HG03139 (cell line): ENCODE measurements at regions not wholly inside any gene's neighbourhood (a gene's known extent, or its start where the extent isn't known, plus 50 kb on each side); places are given as distances from the start of the nearest gene placed in this dataset.
"Not testable (repeated sequence)": the region's sequence is repeated elsewhere in the genome, so short reads cannot be mapped to it uniquely, and the experiment has no call there.

Source experiments
- ATAC-seq: cut with Tn5 transposase; IDR thresholded peaks from one replicate; pipeline ENCODE4 v1.9.1; 2021; ENCODE audit not compliant: unreplicated experiment

- ATAC-seq = no peak
Measured at GRCh38 chr5:97576956-97577355, 393.9 kb upstream of the RIOK2 start.

DNA sequence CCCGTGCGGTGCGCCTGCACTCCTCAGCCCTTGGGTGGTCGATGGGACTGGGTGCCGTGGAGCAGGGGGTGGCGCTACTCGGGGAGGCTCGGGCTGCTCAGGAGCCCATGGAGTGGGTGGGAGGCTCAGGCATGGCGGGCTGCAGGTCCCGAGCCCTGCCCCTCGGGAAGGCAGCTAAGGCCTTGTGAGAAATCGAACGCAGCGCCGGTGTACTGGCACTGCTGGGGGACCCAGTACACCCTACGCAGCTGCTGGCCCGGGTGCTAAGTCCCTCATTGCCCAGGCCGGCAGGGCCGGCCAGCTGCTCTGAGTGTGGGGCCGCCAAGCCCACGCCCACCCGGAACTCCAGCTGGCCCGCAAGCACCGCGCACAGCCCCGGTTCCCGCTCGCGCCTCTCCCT is 396.9 kb upstream of the RIOK2 start:
- ATAC-seq = not testable (repeated sequence)

GRCh38 chr5:97580746-97581145 is 397.7 kb upstream of the RIOK2 start:
- ATAC-seq = no peak

DNA sequence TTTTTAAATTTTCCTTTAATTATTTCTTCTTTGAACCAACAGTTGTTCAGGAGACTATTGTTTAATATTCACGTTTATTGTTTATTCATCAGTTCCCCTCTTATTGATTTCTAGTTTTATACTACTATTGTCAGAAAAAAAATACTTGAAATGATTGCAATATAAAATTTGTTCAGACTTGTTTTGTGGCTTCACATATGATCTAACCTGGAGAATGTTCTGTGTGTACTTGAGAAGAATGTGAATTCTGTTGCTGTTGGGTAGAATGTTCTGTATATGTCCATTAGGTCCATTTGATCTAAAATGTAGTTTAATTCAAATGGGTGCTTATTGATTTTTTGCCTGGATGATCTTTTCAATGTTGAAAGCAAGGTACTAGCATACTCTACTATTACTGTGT is 408.7 kb upstream of the RIOK2 start:
- no peak for ATAC-seq

DNA sequence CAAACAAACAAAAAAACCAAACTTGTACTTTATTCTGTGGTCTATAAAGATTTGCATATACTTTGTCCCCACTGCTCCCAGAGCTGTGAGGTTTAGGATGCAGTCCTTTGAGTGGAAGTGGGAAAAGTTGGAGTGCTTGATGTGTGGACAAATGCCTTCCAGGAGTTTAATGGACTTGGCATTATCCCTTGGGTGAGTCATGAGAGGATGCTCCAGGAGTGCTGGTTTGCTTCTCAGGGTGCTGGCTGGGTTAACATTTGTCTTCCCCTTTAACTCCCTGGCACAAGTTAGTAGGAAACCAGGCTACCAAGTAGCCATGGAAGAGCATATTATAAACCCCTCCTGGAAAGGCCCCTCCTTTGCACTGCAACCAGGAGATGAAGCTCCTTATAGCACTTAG is 417.4 kb upstream of the RIOK2 start:
- ATAC-seq = no peak

GRCh38 chr5:97601651-97602050 is 418.6 kb upstream of the RIOK2 start:
- no peak for ATAC-seq

DNA sequence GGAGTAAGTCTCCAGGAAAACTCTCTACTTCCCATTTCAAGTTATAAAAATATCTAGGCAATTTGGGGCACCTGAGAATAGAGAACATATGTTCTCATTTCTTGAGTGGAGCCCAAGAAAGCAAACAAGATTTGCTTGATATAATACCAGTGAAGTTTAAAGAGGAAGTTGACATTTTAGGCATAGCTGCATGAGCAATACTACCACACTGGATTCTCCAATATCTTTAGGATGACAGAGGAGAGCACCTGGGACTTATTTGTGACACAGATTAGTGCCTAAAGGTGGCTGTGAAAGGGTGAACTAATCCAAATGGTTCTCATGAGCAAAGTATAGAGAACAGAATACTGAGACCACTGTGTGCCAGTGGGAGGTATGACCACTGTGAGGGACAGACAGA is 423.5 kb upstream of the RIOK2 start:
- ATAC-seq = no peak

GRCh38 chr5:97608501-97608900 is 425.5 kb upstream of the RIOK2 start:
- no peak for ATAC-seq

GRCh38 chr5:97618721-97619120 is 435.7 kb upstream of the RIOK2 start:
- no peak for ATAC-seq

- ATAC-seq = no peak
Measured at GRCh38 chr5:97623441-97623840, 440.4 kb upstream of the RIOK2 start.

- ATAC-seq = no peak
Measured at GRCh38 chr5:97624886-97625285, 441.8 kb upstream of the RIOK2 start.

DNA sequence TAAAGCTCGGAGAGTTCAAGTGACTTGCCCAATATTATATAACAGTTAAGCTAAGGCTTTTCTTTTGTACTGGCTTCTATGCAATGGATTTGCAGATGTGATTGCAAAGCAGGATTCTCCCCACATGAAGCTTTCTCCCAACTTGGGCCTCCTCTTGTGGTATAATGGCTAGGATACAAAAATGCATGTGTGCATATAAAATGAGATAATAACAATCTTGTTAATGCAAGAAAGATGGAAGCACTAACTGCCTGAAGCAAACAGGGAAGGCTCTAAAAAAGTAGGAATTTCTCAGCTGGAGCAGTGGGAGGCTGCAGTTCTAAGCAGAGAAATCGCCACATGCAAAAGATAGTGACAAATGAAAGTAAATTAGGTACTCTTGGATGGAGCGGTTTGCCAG is 444.2 kb upstream of the RIOK2 start:
- no peak for ATAC-seq

- no peak for ATAC-seq
Measured at GRCh38 chr5:97628031-97628430, 445.0 kb upstream of the RIOK2 start.

GRCh38 chr5:97628807-97629206 is 445.8 kb upstream of the RIOK2 start:
- no peak for ATAC-seq

- ATAC-seq = no peak
Measured at GRCh38 chr5:97629276-97629675, 446.2 kb upstream of the RIOK2 start.

DNA sequence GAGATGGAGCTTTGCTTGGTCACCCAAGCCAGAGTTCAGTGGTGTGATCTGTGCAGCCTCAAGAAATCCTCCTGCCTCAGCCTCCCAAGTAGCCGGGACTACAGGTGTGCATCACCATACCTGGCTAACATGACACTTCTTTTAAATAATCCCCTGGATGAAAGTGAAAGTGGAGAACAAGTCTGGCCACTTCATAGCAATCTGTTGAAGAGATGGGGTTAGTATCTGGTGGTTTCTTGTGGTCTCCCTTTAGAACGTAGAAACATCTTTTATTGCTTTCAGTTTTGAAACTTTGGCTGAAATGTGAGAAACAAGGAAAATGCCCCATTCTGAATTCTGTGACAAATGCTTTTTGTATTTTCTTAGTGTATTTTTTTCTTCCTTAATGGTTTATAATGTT is 452.5 kb upstream of the RIOK2 start:
- no peak for ATAC-seq

DNA sequence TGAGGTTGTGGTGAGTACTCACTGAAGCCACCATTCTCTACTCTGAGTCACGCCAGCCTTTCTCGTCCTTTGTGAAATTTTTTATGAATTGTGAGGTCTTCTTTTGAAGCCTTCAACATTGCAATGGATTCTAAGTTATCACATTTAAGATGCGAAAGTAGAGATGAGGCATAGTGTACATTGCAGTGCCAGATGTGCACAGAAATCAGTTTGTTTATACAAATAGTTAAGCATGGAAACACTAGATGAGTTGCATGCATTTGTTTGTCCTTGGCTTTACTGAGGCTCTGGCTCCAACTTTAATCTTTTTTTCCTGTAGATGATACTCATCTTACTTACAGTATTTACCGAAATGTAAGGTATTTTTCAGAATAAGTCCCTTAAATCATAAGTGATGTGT is 453.7 kb upstream of the RIOK2 start:
- no peak for ATAC-seq

GRCh38 chr5:97641081-97641480 is 458.0 kb upstream of the RIOK2 start:
- ATAC-seq = no peak

DNA sequence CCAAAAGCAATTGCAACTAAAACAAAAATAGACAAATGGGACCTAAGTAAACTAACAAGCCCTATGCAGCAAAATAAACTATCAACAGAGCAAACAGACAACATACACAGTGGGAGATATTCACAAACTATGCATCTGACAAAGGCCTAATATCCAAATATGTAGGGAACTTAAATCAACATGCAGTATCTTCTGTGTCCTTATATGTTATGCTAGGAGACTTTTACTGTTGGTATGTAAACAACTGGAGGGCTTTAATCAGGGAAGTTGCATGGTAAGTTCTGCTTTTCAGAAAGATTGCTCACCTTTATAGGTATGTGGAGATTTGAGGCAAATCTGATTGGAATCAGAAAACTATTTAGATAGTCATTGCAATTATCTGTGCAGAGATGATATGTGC is 461.2 kb upstream of the RIOK2 start:
- no peak for ATAC-seq

DNA sequence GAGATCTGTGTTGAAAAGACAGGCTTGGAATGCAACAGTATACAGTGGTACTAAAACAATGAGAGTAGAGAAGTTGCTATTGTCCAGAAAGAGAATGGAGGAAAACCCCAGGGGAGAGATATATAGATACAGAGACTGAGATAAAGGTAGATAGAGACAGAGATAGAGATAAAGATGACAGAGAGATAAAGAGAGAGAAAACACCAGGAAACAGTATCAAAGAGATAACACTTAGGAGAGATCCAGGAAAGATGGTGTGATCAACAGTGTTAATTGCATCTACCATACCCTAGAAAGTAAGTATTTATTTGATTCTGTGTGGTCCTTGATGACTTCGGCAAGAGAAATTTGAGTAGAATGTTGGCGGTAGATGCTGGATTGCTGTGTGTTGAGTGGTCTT is 461.8 kb upstream of the RIOK2 start:
- ATAC-seq = no peak

- ATAC-seq = no peak
Measured at GRCh38 chr5:97657239-97657638, 474.2 kb upstream of the RIOK2 start.

DNA sequence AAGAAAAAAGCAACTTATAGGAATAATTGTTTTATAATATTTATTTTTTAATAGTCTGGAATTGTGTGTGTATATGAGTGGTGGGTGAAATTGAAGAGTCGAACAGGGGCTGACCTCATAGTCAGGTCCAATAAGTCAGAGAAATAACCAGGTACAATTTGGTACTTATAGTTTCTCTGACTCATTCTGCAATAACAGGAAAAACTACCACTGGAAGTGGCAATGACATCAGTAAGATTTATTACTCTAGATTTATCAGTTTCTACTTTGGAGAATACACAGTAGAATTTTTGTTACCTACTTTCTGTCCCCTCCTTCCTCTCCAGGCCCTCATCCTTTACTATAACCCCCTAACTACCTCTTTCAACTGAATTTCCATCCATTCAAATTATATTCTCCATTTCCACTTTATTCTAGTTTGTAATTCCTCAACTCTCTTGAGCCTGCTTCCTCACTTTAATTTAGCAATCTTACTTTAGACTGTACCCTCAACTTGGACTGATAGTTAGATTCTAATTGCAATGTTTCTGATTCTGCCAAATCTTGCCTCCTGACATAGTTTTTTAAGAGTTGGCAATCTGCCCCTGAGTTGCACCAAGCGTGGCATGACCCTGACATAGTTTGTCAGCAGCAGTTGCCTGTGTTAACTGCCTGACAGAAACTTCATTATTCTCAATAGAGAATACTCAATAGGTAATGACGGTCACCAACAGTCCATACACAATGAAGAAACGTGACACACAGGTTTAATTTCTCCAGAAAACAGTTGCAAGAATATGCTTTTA is 475.3 kb upstream of the RIOK2 start:
- no peak for ATAC-seq

DNA sequence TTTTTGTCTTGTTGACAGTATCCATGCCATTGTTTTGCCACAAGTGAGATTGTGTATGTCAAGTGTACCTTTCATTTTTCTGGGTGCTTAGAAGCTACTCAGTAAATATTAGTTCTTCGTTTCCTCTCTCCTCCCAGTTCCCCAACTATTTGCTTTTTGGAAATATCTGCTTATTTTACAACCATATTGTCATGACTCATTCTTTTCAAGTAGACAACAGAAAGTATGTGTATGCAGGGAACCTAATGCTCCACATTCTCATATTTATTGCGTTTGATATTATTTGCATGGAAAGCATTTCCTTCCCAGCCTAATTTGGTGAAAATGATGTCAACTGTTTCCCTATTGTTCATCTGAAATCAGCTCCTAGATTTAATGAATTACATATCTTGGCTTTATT is 483.7 kb upstream of the RIOK2 start:
- no peak for ATAC-seq
